Brain microvascular endothelial cell (primary cell): ENCODE measurements at regions not wholly inside any gene's neighbourhood (a gene's known extent, or its start where the extent isn't known, plus 50 kb on each side); places are given as distances from the start of the nearest gene placed in this dataset.

Experiments used
- DNase-seq: peaks from one replicate; pipeline ENCODE4 v3.0.0-alpha.2; 2020
- H3K27ac ChIP-seq: fragments of 250-450 bp; sonication (Bioruptor Pico); 2 replicates; pipeline ENCODE4 v1.5.1; 2020; ENCODE audit warnings: mild to moderate bottlenecking, moderate library complexity
- H3K27me3 ChIP-seq: fragments of 250-450 bp; sonication (Bioruptor Pico); replicated peaks from 2 replicates; pipeline ENCODE4 v1.5.1; 2020; ENCODE audit warnings: mild to moderate bottlenecking
- H3K36me3 ChIP-seq: fragments of 250-450 bp; sonication (Bioruptor Pico); replicated peaks from 2 replicates; pipeline ENCODE4 v1.5.1; 2020; ENCODE audit warnings: mild to moderate bottlenecking
- H3K4me3 ChIP-seq: 2 replicates; pipeline ENCODE4 v1.5.1; 2011; ENCODE audit warnings: low read depth, mild to moderate bottlenecking, control low read depth, low read length, moderate library complexity
- in situ Hi-C: cut with HindIII; loops from 2 replicates; pipeline ENCODE4 v1.10.0; 2017; ENCODE audit warnings: low sequenced_read_pairs, low pct_ligation_motif_present
- TF ChIP-seq, protein P1 (sequence below): IDR thresholded peaks from 2 replicates; pipeline ENCODE4 v1.5.1; 2011; ENCODE audit warnings: low read depth, mild to moderate bottlenecking, moderate library complexity, low read length, control low read depth, inconsistent platforms; ENCODE audit errors: missing control alignments

DNA sequence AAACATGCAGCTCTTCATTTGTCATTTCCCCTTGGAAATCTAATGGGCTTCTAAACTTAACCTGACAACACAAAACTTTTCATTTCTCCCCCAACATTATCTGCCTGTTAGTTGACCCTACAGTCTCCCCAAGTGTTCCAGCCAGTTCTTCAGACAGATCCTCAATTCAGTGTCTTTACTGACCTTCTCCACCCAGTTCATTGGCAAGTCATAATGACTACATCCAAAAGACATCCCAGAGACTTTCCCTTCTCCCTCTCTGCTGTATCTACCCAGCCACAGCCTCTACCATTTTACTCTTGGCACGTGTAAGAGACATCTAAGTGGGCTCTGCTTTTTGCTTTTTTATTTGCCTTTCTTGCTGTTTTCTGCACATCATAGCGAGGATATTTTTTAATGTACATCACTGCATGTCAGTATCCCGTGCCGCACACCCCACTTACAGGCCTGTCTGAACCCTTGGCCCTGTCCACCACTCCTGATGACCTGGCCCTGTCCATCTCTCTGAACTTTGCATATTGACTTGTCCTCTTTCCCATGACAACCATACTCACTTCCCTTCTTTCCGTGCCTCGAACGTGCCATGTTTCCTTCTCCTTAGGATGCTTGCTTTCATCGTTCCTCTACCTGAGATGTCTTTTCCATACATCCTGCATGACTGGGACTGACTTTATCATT is 391.9 kb downstream of the IRS2 start:
- DNase-seq, result no peak
- no peak overlapping the region for H3K4me3 ChIP-seq

DNA sequence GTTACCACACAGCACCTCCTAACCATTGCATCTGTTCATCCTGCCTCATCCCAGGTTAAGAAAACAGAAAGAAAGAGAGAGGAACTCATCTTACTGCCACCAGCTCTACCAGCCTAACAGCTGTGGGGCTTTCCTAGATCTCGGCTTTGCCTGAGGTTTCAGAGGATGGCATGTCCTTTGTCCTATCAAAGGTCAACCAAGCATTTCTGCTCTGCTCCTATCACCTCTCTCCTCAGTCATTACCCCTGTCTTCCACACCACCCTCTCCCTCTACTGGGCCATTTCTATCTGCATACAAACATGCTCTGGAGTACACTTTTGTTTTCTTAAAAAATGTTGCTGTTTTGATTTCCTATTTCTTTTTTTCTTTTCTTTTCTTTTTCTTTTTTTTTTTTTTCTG is 393.3 kb downstream of the IRS2 start:
- H3K27ac ChIP-seq, result no peak overlapping the region
- no peaks in the 10 kb centered on the region for H3K36me3 ChIP-seq
- no peak for DNase-seq
- TF ChIP-seq, protein P1, sequence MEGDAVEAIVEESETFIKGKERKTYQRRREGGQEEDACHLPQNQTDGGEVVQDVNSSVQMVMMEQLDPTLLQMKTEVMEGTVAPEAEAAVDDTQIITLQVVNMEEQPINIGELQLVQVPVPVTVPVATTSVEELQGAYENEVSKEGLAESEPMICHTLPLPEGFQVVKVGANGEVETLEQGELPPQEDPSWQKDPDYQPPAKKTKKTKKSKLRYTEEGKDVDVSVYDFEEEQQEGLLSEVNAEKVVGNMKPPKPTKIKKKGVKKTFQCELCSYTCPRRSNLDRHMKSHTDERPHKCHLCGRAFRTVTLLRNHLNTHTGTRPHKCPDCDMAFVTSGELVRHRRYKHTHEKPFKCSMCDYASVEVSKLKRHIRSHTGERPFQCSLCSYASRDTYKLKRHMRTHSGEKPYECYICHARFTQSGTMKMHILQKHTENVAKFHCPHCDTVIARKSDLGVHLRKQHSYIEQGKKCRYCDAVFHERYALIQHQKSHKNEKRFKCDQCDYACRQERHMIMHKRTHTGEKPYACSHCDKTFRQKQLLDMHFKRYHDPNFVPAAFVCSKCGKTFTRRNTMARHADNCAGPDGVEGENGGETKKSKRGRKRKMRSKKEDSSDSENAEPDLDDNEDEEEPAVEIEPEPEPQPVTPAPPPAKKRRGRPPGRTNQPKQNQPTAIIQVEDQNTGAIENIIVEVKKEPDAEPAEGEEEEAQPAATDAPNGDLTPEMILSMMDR, result no peak
- H3K27me3 ChIP-seq, result no peaks in the 10 kb centered on the region
- in situ Hi-C loops, result no loop called here
- no peak overlapping the region for H3K4me3 ChIP-seq

More for the DNA sequence above, 391.9 kb downstream of the IRS2 start:
- no peaks in the 10 kb centered on the region for H3K27me3 ChIP-seq
- in situ Hi-C loops, result no loop called here
- no peak overlapping the region for H3K27ac ChIP-seq
- H3K36me3 ChIP-seq, result no peaks in the 10 kb centered on the region
- TF ChIP-seq, protein P1, result no peak

DNA sequence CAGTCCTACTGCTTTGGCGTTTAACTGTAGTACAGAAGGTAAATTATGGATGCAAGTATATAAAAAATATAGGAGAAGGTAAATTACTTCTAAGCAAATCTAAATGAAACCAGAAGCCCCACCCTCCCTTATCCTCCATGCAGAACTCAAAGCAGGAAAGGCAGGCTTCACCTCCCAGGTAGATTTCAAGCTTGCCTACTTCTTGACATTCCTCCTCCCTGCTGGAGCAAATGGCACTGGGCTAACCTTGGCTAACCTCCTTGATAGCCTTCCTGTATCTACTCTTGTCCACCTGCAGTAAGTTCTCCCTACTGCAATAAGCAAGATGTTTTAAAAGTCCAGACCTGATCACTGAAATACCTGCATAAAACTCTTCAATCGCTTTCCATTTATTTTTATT is 396.0 kb downstream of the IRS2 start:
- H3K27ac ChIP-seq, result no peak overlapping the region
- TF ChIP-seq, protein P1, result no peak
- no peak overlapping the region for H3K4me3 ChIP-seq
- DNase-seq, result no peak
- no peaks in the 10 kb centered on the region for H3K27me3 ChIP-seq
- in situ Hi-C loops, result no loop called here
- H3K36me3 ChIP-seq, result no peaks in the 10 kb centered on the region

DNA sequence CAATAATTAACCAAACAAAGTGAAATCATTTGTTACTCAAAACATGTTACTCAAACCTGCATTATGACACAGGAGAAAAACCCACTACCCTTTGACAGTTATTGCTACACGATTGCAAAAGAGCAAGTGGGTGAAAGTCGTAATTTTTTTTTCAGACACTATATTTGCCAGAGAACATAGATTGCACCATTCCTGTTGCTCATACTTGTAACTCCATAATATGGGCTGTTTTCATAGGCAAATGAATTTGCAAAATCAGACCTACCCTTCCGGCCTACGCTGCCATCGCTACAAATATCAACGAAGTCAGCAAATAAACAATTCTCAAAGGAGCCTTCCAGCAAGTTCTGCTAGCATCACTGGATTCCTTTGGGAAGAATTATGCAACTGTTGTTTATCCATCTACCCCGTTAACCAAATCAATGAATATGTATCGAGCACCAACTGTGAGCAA is 396.5 kb downstream of the IRS2 start:
- no peak overlapping the region for H3K27ac ChIP-seq
- H3K36me3 ChIP-seq, result no peaks in the 10 kb centered on the region
- no peaks in the 10 kb centered on the region for H3K27me3 ChIP-seq
- DNase-seq, result no peak
- TF ChIP-seq, protein P1, result no peak
- H3K4me3 ChIP-seq, result no peak overlapping the region
- in situ Hi-C loops, result no loop called here

DNA sequence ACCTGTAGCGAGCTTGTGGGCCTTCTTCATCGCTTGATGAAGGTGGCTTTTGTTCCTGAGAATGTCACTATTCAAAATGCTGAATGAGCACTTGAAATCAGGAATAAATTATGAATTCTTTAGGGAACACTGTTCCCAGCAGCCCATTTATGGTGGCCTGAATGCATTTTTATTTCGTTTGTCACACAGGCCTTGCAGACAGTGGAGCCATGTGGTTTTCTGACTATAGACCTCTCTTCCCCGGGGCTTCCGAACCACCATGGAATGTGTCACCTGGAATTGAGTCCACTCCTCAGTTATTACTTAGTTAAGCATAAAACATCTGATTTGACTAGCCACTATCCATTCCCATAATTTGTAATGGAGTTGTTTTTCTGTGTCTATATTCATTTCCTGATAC is 396.9 kb downstream of the IRS2 start:
- in situ Hi-C loops, result no loop called here
- DNase-seq, result no peak
- H3K27ac ChIP-seq, result no peak overlapping the region
- H3K4me3 ChIP-seq, result no peak overlapping the region
- TF ChIP-seq, protein P1, result no peak
- no peaks in the 10 kb centered on the region for H3K36me3 ChIP-seq
- no peaks in the 10 kb centered on the region for H3K27me3 ChIP-seq

DNA sequence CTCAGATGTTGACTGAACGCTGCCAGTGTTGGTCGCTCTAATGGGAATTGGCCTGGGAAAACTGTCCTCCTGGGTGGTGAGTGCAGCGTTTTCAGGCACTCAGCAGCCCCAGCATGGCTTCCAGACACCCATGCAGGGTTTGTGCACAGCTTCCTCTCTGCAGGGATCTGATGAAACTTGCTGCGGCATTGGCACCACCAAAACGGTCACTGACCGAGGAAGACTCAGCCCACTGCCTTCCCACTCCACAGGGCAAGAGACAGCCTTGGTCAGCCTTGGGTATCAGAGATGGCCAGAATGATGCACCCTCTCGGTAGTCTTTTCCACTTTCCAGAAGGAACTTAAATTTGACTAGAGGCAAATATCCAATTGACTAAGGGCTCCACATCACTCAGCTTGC is 398.9 kb downstream of the IRS2 start:
- no peak overlapping the region for H3K4me3 ChIP-seq
- H3K27ac ChIP-seq, result no peak overlapping the region
- H3K36me3 ChIP-seq, result no peaks in the 10 kb centered on the region
- in situ Hi-C loops, result no loop called here
- no peaks in the 10 kb centered on the region for H3K27me3 ChIP-seq
- DNase-seq, result no peak
- TF ChIP-seq, protein P1, result no peak
